ENCODE measurements at regions not wholly inside any gene's neighbourhood (a gene's known extent, or its start where the extent isn't known, plus 50 kb on each side); places are given as distances from the start of the nearest gene placed in this dataset.

- no peaks in the 10 kb centered on the region for H3K79me2 ChIP-seq (ENCODE audit: control insufficient read depth, low read length)
- TF ChIP-seq EZH2phosphoT487 (IDR thresholded peaks at IDR 0.05; ENCODE audit: borderline replicate concordance, low read length), result no peak
- no peak for TF ChIP-seq CTCF (IDR thresholded peaks at IDR 0.05; ENCODE audit: low read depth, low read length, poor library complexity, severe bottlenecking)
- H3K27ac ChIP-seq (ENCODE audit: low read depth, low read length), result no peak overlapping the region
- no peak overlapping the region for H3K4me3 ChIP-seq (ENCODE audit: low read length)
- H4K20me1 ChIP-seq (ENCODE audit: control insufficient read depth, insufficient read depth, low read depth, low read length), result no peaks in the 10 kb centered on the region
- no peaks in the 10 kb centered on the region for H3F3A ChIP-seq (ENCODE audit: control insufficient read depth, insufficient read depth)
- no peaks in the 10 kb centered on the region for H3K9me2 ChIP-seq (replicated peaks; ENCODE audit: control insufficient read depth, low read length)
- no peaks in the 10 kb centered on the region for H3K9me3 ChIP-seq (ENCODE audit: control insufficient read depth, insufficient read depth, low read length)
- no peak overlapping the region for H3K4me2 ChIP-seq (ENCODE audit: low read length)
- peaks cover 9% of the 10 kb centered on the region; the same call in 1 of the 2 replicates for H3K27me3 ChIP-seq (ENCODE audit: control insufficient read depth, low read length)
- H3K4me1 ChIP-seq (ENCODE audit: control insufficient read depth, low read length), result no peaks in the 10 kb centered on the region
- H3K36me3 ChIP-seq (ENCODE audit: control insufficient read depth, low read length), result no peaks in the 10 kb centered on the region
These were observed 130.2 kb downstream of the VAPA start for GRCh38 chr18:10044054-10044453.

GRCh38 chr18:10045296-10045891, 131.6 kb downstream of the VAPA start:
- no peak for TF ChIP-seq EZH2phosphoT487 (IDR thresholded peaks at IDR 0.05; ENCODE audit: borderline replicate concordance, low read length)
- TF ChIP-seq CTCF (IDR thresholded peaks at IDR 0.05; ENCODE audit: low read depth, low read length, poor library complexity, severe bottlenecking), result no peak
- H3K79me2 ChIP-seq (ENCODE audit: control insufficient read depth, low read length), result no peaks in the 10 kb centered on the region
- no peaks in the 10 kb centered on the region for H3K9me3 ChIP-seq (ENCODE audit: control insufficient read depth, insufficient read depth, low read length)

GRCh38 chr18:10046178-10046807, 132.5 kb downstream of the VAPA start:
- H3K36me3 ChIP-seq (ENCODE audit: control insufficient read depth, low read length), result no peaks in the 10 kb centered on the region

More at GRCh38 chr18:10045296-10045891, 131.6 kb downstream of the VAPA start:
- H3K27ac ChIP-seq (ENCODE audit: low read depth, low read length), result no peak overlapping the region
- no peaks in the 10 kb centered on the region for H3F3A ChIP-seq (ENCODE audit: control insufficient read depth, insufficient read depth)
- no peaks in the 10 kb centered on the region for H3K36me3 ChIP-seq (ENCODE audit: control insufficient read depth, low read length)
- no peak overlapping the region for H3K4me2 ChIP-seq (ENCODE audit: low read length)
- no peaks in the 10 kb centered on the region for H4K20me1 ChIP-seq (ENCODE audit: control insufficient read depth, insufficient read depth, low read depth, low read length)
- H3K9me2 ChIP-seq (replicated peaks; ENCODE audit: control insufficient read depth, low read length), result no peaks in the 10 kb centered on the region
- H3K27me3 ChIP-seq (ENCODE audit: control insufficient read depth, low read length), result peaks cover 9% of the 10 kb centered on the region; the same call in 1 of the 2 replicates
- no peaks in the 10 kb centered on the region for H3K4me1 ChIP-seq (ENCODE audit: control insufficient read depth, low read length)
- H3K4me3 ChIP-seq (ENCODE audit: low read length), result no peak overlapping the region

More at GRCh38 chr18:10046178-10046807, 132.5 kb downstream of the VAPA start:
- Histone ChIP-seq H4K20me1 (ENCODE audit: control insufficient read depth, insufficient read depth, low read depth, low read length) (no peaks in the 10 kb centered on the region), H3K4me1 (ENCODE audit: control insufficient read depth, low read length) (no peaks in the 10 kb centered on the region), H3K27me3 (ENCODE audit: control insufficient read depth, low read length) (peaks cover 6% of the 10 kb centered on the region; the same call in 1 of the 2 replicates), H3F3A (ENCODE audit: control insufficient read depth, insufficient read depth) (no peaks in the 10 kb centered on the region), H3K4me2 (ENCODE audit: low read length) (no peak overlapping the region), H3K4me3 (ENCODE audit: low read length) (no peak overlapping the region), H3K79me2 (ENCODE audit: control insufficient read depth, low read length) (no peaks in the 10 kb centered on the region), H3K9me2 (replicated peaks; ENCODE audit: control insufficient read depth, low read length) (no peaks in the 10 kb centered on the region), H3K9me3 (ENCODE audit: control insufficient read depth, insufficient read depth, low read length) (no peaks in the 10 kb centered on the region), H3K27ac (ENCODE audit: low read depth, low read length) (no peak overlapping the region)
- no peak for TF ChIP-seq CTCF (IDR thresholded peaks at IDR 0.05; ENCODE audit: low read depth, low read length, poor library complexity, severe bottlenecking)
- no peak for TF ChIP-seq EZH2phosphoT487 (IDR thresholded peaks at IDR 0.05; ENCODE audit: borderline replicate concordance, low read length)
